DND-41 (cell line): ENCODE measurements at regions not wholly inside any gene's neighbourhood (a gene's known extent, or its start where the extent isn't known, plus 50 kb on each side); places are given as distances from the start of the nearest gene placed in this dataset.

Experiments used
- CTCF ChIP-seq: IDR thresholded peaks from 2 replicates; pipeline ENCODE4 v1.5.1; 2012; ENCODE audit warnings: borderline replicate concordance, low read length, moderate library complexity, mild to moderate bottlenecking; ENCODE audit not compliant: poor library complexity, severe bottlenecking; ENCODE audit errors: extremely low read depth
- EZH2 ChIP-seq: IDR thresholded peaks from 3 replicates; pipeline ENCODE4 v1.6.1; 2012; ENCODE audit warnings: borderline replicate concordance, low read depth, mild to moderate bottlenecking, moderate library complexity, low read length, inconsistent platforms; ENCODE audit not compliant: severe bottlenecking

GRCh38 chr10:36606234-36606839, 519.1 kb upstream of the ANKRD30A start:
- TF ChIP-seq EZH2 (no peak), CTCF (no peak)
